Hepatocyte (in vitro differentiated cells): ENCODE measurements at regions not wholly inside any gene's neighbourhood (a gene's known extent, or its start where the extent isn't known, plus 50 kb on each side); places are given as distances from the start of the nearest gene placed in this dataset.

Source experiments
- CTCF ChIP-seq: fragments of 200-600 bp; sonication (generic); IDR thresholded peaks from 2 replicates; pipeline ENCODE4 v1.5.1; 2016; ENCODE audit warnings: antibody characterized with exemption, mild to moderate bottlenecking; ENCODE audit not compliant: poor library complexity
- EZH2 ChIP-seq: fragments of 200-600 bp; sonication (generic); IDR thresholded peaks from 2 replicates; pipeline ENCODE4 v1.6.1; 2016; ENCODE audit warnings: antibody characterized with exemption, mild to moderate bottlenecking, borderline replicate concordance
- EZH2phosphoT487 ChIP-seq: fragments of 200-600 bp; sonication (generic); IDR thresholded peaks from one replicate; pipeline ENCODE4 v1.6.1; 2018; ENCODE audit warnings: antibody characterized with exemption, mild to moderate bottlenecking, low read depth, moderate library complexity; ENCODE audit not compliant: unreplicated experiment, severe bottlenecking

GRCh38 chr4:149161247-149161646, 654.4 kb downstream of the IQCM start:
- TF ChIP-seq EZH2: no peak
- no peak for TF ChIP-seq CTCF
- TF ChIP-seq EZH2phosphoT487: no peak
